Nephron (organoid): ENCODE measurements at regions not wholly inside any gene's neighbourhood (a gene's known extent, or its start where the extent isn't known, plus 50 kb on each side); places are given as distances from the start of the nearest gene placed in this dataset.
"Not testable (repeated sequence)": the region's sequence is repeated elsewhere in the genome, so short reads cannot be mapped to it uniquely, and the experiment has no call there.

Experiments used
- H3K27ac Mint-ChIP-seq, 3 experiments: 2 replicates each; pipeline ENCODE4 v1.8.0; 2020; ENCODE audit warnings: mixed read lengths in 3 of 3, mild to moderate bottlenecking in 2 of 3, moderate library complexity in 1 of 3
- H3K27me3 Mint-ChIP-seq: 2 replicates; pipeline ENCODE4 v1.8.0; 2021; ENCODE audit warnings: low read depth, mild to moderate bottlenecking, moderate library complexity, mixed read lengths
- H3K36me3 Mint-ChIP-seq: 2 replicates; pipeline ENCODE4 v1.8.0; 2020; ENCODE audit warnings: low read depth, mixed read lengths
- H3K4me1 Mint-ChIP-seq: 2 replicates; pipeline ENCODE4 v1.8.0; 2020; ENCODE audit warnings: mixed read lengths
- H3K4me3 Mint-ChIP-seq, 3 experiments: 2 replicates each; pipeline ENCODE4 v1.8.0; 2020; ENCODE audit warnings: mild to moderate bottlenecking in 3 of 3, mixed read lengths in 3 of 3, moderate library complexity in 2 of 3
- H3K9me3 Mint-ChIP-seq: 2 replicates; pipeline ENCODE4 v1.8.0; 2020; ENCODE audit warnings: mixed read lengths
- TF ChIP-seq, protein P1 (sequence below), 3 experiments: fragments of 200-600 bp; sonication (generic); IDR thresholded peaks; one replicate each; pipeline ENCODE4 v1.5.0; 2021; ENCODE audit warnings: antibody characterized with exemption in 3 of 3; ENCODE audit not compliant: unreplicated experiment in 3 of 3

DNA sequence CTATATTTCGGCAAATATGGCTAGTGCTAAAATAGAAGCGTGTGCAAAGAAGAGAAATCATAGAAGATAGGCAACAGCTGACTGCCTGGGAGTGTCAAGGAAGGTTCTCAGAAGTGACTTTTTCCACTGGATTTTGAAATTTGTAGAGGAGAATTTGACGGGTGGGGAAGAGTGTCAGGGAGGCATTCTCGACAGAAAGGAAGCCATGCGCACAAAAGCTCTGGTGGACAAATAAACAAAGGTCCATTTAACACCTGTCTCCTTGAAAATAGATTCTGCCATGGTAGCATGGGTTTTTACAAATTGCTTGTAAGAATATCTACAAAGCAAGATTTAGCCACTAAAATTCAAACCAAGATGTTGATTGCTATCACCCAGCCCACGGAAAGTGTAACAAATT lies 1081.5 kb downstream of the GALC start:
- TF ChIP-seq, protein P1, sequence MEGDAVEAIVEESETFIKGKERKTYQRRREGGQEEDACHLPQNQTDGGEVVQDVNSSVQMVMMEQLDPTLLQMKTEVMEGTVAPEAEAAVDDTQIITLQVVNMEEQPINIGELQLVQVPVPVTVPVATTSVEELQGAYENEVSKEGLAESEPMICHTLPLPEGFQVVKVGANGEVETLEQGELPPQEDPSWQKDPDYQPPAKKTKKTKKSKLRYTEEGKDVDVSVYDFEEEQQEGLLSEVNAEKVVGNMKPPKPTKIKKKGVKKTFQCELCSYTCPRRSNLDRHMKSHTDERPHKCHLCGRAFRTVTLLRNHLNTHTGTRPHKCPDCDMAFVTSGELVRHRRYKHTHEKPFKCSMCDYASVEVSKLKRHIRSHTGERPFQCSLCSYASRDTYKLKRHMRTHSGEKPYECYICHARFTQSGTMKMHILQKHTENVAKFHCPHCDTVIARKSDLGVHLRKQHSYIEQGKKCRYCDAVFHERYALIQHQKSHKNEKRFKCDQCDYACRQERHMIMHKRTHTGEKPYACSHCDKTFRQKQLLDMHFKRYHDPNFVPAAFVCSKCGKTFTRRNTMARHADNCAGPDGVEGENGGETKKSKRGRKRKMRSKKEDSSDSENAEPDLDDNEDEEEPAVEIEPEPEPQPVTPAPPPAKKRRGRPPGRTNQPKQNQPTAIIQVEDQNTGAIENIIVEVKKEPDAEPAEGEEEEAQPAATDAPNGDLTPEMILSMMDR (IDR thresholded peaks at IDR 0.05; ENCODE audit: unreplicated experiment in 3 of 3) = no peak

DNA sequence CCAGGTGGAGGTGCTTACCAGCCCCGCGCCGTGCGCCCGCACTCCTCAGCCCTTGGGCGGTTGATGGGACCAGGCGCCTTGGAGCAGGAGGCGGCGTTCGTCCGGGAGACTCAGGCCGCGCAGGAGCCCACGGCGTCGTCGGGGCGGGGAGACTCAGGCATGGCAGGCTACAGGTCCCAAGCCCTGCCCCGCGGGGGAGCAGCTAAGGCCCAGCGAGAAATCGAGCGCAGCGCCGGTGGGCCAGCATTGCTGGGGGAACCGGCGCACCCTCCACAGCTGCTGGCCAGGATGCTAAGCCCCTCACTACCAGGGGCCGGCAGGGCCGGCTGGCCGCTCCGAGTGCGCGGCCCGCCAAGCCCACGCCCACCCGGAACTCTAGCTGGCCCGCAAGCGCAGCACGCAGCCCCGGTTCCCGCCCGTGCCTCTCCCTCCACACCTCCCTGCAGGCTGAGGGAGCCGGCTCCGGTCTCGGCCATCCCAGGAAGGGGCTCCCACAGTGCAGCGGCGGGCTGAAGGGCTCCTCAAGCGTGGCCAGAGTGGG lies 1087.5 kb downstream of the GALC start:
- not testable (repeated sequence) for H3K4me3 Mint-ChIP-seq, H3K27ac Mint-ChIP-seq, H3K27me3 Mint-ChIP-seq, H3K36me3 Mint-ChIP-seq, H3K4me1 Mint-ChIP-seq, H3K9me3 Mint-ChIP-seq

More for the DNA sequence above, 1081.5 kb downstream of the GALC start:
- Mint-ChIP-seq H3K4me3 (no peak overlapping the region), H3K36me3 (no peaks in the 10 kb centered on the region), H3K27me3 (peaks cover 3% of the 10 kb centered on the region), H3K4me1 (peaks cover 34% of the 10 kb centered on the region), H3K9me3 (no peaks in the 10 kb centered on the region), H3K27ac (peak overlapping the region; percentile 72 to 88 (median 79))

DNA sequence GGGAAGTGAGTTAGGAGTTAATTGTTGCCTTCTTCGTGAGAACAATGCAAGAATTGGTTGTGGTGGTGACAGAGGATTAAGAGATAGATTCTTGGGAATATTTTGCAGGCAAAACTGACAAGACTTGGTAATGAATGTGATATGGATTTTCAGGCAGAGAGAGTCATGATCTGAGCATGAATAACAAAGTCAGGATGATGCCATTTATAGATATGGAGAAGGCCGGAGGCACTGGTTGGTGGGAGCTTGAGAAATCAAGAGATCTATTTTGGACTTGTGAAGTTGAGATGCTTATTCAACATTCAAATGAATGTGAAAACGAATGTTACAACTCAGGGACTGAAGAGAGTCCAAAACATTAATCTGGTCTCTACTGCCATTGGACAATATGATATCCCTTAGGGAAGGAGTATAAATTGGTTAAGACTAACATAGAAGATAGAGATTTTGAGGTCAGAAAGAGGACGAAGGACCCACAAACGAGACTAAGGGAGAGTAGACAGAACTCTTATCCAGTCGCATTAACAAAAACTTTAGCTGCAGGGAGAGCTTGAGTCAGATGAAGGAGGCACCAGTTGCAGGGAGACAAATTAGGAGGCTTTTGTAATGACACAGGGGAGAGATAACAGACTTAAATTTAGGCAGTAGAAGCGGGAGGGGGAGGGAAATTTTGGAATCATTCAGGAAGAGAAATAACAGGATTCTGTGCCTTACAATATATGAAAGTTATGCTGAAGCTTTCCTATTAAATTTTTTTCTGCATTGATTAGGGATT lies 1090.6 kb downstream of the GALC start:
- Mint-ChIP-seq H3K9me3 (no peaks in the 10 kb centered on the region), H3K4me3 (no peak overlapping the region), H3K4me1 (no peaks in the 10 kb centered on the region), H3K27ac (no peak overlapping the region), H3K27me3 (no peaks in the 10 kb centered on the region), H3K36me3 (no peaks in the 10 kb centered on the region)
- TF ChIP-seq, protein P1 (IDR thresholded peaks at IDR 0.05; ENCODE audit: unreplicated experiment in 3 of 3) = no peak

DNA sequence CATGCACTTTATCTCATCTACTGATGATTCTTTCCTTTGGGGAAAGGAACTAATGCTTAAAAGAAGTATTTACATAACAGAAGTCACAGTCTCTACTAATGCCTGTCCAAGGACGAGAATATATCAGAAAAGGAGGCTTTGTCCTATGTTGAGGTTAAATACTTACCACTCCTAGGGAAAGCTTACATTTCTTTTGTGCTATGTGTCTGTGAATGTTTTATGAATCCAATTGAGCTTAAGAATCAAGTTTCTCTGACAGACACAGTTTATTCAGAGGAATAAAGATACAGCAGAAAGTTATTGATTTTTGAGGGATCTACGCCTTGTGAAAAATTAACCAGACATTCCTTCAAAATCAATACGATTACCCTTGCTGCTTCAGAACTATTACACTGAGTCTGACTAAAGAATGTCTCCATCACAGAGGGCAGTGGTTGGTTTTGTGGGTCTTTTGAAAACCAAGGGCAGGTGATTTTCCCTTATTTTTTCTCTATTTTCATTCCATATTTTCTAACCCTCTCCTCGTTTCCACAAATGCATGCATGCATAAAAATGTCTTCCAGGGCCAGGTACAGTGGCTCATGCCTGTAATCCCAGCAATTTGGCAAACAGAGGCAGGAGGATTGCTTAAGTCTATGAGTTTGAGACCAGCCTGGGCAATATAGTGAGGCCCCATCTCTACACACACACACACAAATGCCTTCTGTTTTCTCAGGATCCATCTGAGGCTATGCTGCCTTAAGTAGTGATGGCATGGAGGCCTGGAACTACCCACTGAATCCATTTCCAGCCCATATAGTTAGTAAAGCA lies 1095.1 kb downstream of the GALC start:
- H3K27ac Mint-ChIP-seq = peak overlapping the region; percentile 13 to 97 (median 29)
- no peaks in the 10 kb centered on the region for H3K27me3 Mint-ChIP-seq
- H3K4me1 Mint-ChIP-seq = peaks cover 21% of the 10 kb centered on the region
- TF ChIP-seq, protein P1 (IDR thresholded peaks at IDR 0.05; ENCODE audit: unreplicated experiment in 3 of 3) = no peak
- H3K4me3 Mint-ChIP-seq = no peak overlapping the region
- no peaks in the 10 kb centered on the region for H3K9me3 Mint-ChIP-seq
- H3K36me3 Mint-ChIP-seq = no peaks in the 10 kb centered on the region

DNA sequence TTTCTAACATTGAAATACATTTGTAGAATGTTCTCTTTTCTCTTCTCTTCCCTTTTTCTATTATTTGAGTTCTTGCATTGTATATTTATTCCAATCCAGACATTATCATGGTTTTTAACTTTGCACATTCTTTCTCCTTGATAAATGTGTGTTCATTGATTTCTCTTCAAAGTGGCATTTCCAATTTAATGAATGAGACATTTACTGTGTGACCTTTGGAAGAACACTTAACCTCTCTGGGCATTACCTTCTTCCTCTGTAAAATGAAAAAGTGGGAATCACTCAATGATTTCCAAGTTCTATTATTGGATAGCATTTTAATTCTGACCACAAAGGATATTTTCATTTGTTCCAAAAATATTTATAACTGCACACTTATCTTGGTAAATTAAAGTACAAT lies 1095.8 kb downstream of the GALC start:
- TF ChIP-seq, protein P1 (IDR thresholded peaks at IDR 0.05; ENCODE audit: unreplicated experiment in 3 of 3) = no peak
- H3K4me3 Mint-ChIP-seq = no peak overlapping the region
- peak overlapping the region in 2 of 3 experiments; percentile 29 to 97 for H3K27ac Mint-ChIP-seq
- peaks cover 26% of the 10 kb centered on the region for H3K4me1 Mint-ChIP-seq
- no peaks in the 10 kb centered on the region for H3K36me3 Mint-ChIP-seq
- H3K9me3 Mint-ChIP-seq = no peaks in the 10 kb centered on the region
- H3K27me3 Mint-ChIP-seq = no peaks in the 10 kb centered on the region

DNA sequence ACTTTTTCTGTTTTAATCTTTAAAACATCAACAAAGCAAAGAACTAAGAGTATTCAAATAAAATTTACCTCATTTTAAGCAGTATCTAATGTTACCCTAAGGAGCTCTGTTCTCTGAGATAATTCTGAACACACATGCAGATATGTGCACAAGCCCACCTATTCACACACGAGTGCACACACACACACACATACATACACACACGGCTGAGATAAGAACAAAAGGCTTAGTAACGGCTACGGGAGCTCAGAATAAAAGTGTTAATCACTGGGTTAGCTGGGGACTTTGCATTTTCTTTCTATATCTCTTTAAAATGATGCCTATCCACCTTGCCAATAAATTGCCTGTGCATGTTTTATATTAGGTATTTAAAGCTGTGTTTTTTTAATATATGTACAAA lies 1096.3 kb downstream of the GALC start:
- Mint-ChIP-seq H3K4me1 (peaks cover 26% of the 10 kb centered on the region), H3K9me3 (no peaks in the 10 kb centered on the region), H3K27ac (peak overlapping the region; percentile 45 to 97 (median 92)), H3K36me3 (no peaks in the 10 kb centered on the region), H3K27me3 (no peaks in the 10 kb centered on the region), H3K4me3 (no peak overlapping the region)
- TF ChIP-seq, protein P1 (IDR thresholded peaks at IDR 0.05; ENCODE audit: unreplicated experiment in 3 of 3) = no peak
